Activated naive CD4-positive, alpha-beta T cell treated with anti-CD3 and anti-CD28 coated beads for 36 hours (primary cell): ENCODE measurements at regions not wholly inside any gene's neighbourhood (a gene's known extent, or its start where the extent isn't known, plus 50 kb on each side); places are given as distances from the start of the nearest gene placed in this dataset.

ENCODE experiments used
- CTCF ChIA-PET: fragments of 350-600 bp; sonication (Branson Sonifier 250); formaldehyde crosslinking; loops from one replicate; lab custom pipeline; 2021; ENCODE audit warnings: antibody characterized with exemption; lab: Charles Lee
- DNase-seq: peaks from one replicate; pipeline ENCODE4 v3.0.0-alpha.2; 2020
- H3K27ac Mint-ChIP-seq: one replicate; pipeline ENCODE4 v1.8.0; 2021; ENCODE audit warnings: mild to moderate bottlenecking, mixed read lengths
- H3K27me3 Mint-ChIP-seq: one replicate; pipeline ENCODE4 v1.8.0; 2021; ENCODE audit warnings: low read depth, mixed read lengths
- H3K36me3 Mint-ChIP-seq: one replicate; pipeline ENCODE4 v1.8.0; 2021; ENCODE audit warnings: low read depth, mixed read lengths
- H3K4me1 Mint-ChIP-seq: one replicate; pipeline ENCODE4 v1.8.0; 2021; ENCODE audit warnings: low read depth, mixed read lengths
- H3K4me3 Mint-ChIP-seq: one replicate; pipeline ENCODE4 v1.8.0; 2021; ENCODE audit warnings: mild to moderate bottlenecking, moderate library complexity, mixed read lengths
- H3K9me3 Mint-ChIP-seq: one replicate; pipeline ENCODE4 v1.8.0; 2021; ENCODE audit warnings: mixed read lengths
- intact Hi-C: fragments of 100-400 bp; cut with micrococcal nuclease; formaldehyde crosslinking; loops from one replicate; pipeline ENCODE4 v1.15.1; 2023

DNA sequence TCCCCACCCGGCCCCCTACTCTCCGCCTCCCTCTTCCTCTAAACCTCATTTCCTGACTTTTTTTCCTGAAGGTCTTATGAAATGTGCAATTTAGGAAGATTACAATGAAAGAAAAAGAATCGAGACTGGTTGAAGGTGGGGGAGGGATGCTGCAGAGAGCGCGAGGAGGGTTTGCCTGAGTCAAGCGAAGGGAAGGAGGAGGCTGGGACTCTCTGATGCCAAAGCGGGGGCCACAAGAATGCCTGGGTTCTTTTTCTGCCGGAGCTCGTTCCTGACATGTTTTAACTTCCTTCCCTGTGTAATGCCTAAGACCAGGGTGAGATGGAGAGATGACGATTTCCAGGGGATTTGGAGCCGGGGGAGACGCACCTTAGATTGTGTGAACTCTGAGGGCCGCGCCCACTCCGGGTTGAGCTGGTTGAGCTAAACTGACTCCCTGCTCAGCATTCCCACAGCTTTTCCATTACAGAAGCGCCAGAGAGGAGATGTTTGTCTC lies 270.5 kb upstream of the SORL1-AS1 start:
- CTCF ChIA-PET, result no interaction called here
- intact Hi-C loops, result no loop called here
- H3K4me1 Mint-ChIP-seq, result peaks cover 3% of the 10 kb centered on the region

GRCh38 chr11:121722431-121723245 lies 269.9 kb upstream of the SORL1-AS1 start:
- CTCF ChIA-PET, result no interaction called here
- intact Hi-C loops, result no loop called here
- Mint-ChIP-seq H3K27ac (no peak overlapping the region), H3K9me3 (no peaks in the 10 kb centered on the region), H3K27me3 (peaks cover 23% of the 10 kb centered on the region), H3K4me3 (peak overlapping the region; percentile 3), H3K36me3 (no peaks in the 10 kb centered on the region), H3K4me1 (peaks cover 3% of the 10 kb centered on the region)
- peak; percentile 14 for DNase-seq

More for the DNA sequence above, 270.5 kb upstream of the SORL1-AS1 start:
- no peaks in the 10 kb centered on the region for H3K36me3 Mint-ChIP-seq
- H3K9me3 Mint-ChIP-seq, result no peaks in the 10 kb centered on the region
- DNase-seq, result no peak
- H3K27ac Mint-ChIP-seq, result no peak overlapping the region
- no peak overlapping the region for H3K4me3 Mint-ChIP-seq
- peaks cover 23% of the 10 kb centered on the region for H3K27me3 Mint-ChIP-seq

- intact Hi-C loops, result no loop called here
- DNase-seq, result no peak
- Mint-ChIP-seq H3K27me3 (peaks cover 23% of the 10 kb centered on the region), H3K36me3 (no peaks in the 10 kb centered on the region), H3K27ac (no peak overlapping the region), H3K9me3 (no peaks in the 10 kb centered on the region), H3K4me1 (peaks cover 3% of the 10 kb centered on the region), H3K4me3 (peak overlapping the region; percentile 3)
- CTCF ChIA-PET, result interaction anchor here (0.6 kb wide), 1 partner anchor 494 kb away, joined by 3 read pairs; no protein-coding TSS in a partner anchor
These were observed 269.2 kb upstream of the SORL1-AS1 start for GRCh38 chr11:121721961-121722360.

DNA sequence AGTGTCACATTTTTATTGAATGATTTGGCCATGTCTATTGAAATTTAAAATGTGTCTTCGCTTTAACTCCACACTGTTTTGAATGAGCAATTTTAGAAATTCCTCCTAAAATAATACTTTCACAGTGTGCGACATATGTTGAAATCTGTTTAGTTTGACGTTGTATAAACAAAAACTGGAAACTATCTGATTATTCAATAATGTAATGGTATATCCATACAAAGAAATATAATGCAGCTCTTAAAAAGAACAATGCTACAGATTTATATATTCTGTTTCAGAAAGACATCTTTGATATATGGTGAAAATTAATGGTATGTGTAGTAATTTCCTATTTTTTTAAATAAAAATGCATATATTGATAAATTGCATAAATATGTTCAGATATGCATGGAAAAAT lies 268.7 kb upstream of the SORL1-AS1 start:
- intact Hi-C loops, result no loop called here
- no peak overlapping the region for H3K4me3 Mint-ChIP-seq
- no peak overlapping the region for H3K27ac Mint-ChIP-seq

GRCh38 chr11:121717296-121717695 lies 264.5 kb upstream of the SORL1-AS1 start:
- DNase-seq, result no peak
- H3K9me3 Mint-ChIP-seq, result no peaks in the 10 kb centered on the region
- CTCF ChIA-PET, result no interaction called here
- intact Hi-C loops, result no loop called here
- H3K27me3 Mint-ChIP-seq, result peaks cover 16% of the 10 kb centered on the region
- H3K4me1 Mint-ChIP-seq, result peaks cover 1% of the 10 kb centered on the region
- no peak overlapping the region for H3K27ac Mint-ChIP-seq
- H3K36me3 Mint-ChIP-seq, result no peaks in the 10 kb centered on the region
- no peak overlapping the region for H3K4me3 Mint-ChIP-seq

More for the DNA sequence above, 268.7 kb upstream of the SORL1-AS1 start:
- no peak for DNase-seq
- CTCF ChIA-PET, result interaction anchor here (0.6 kb wide), 1 partner anchor 495 kb away, joined by 3 read pairs; no protein-coding TSS in a partner anchor
- H3K27me3 Mint-ChIP-seq, result peaks cover 23% of the 10 kb centered on the region
- peaks cover 3% of the 10 kb centered on the region for H3K4me1 Mint-ChIP-seq
- no peaks in the 10 kb centered on the region for H3K36me3 Mint-ChIP-seq
- H3K9me3 Mint-ChIP-seq, result no peaks in the 10 kb centered on the region

- no peak overlapping the region for H3K27ac Mint-ChIP-seq
- no peak for DNase-seq
- H3K4me1 Mint-ChIP-seq, result no peaks in the 10 kb centered on the region
- CTCF ChIA-PET, result no interaction called here
- H3K36me3 Mint-ChIP-seq, result no peaks in the 10 kb centered on the region
- intact Hi-C loops, result no loop called here
- H3K9me3 Mint-ChIP-seq, result no peaks in the 10 kb centered on the region
- no peak overlapping the region for H3K4me3 Mint-ChIP-seq
- H3K27me3 Mint-ChIP-seq, result peaks cover 14% of the 10 kb centered on the region
These were observed 263.3 kb upstream of the SORL1-AS1 start for GRCh38 chr11:121716060-121716459.

DNA sequence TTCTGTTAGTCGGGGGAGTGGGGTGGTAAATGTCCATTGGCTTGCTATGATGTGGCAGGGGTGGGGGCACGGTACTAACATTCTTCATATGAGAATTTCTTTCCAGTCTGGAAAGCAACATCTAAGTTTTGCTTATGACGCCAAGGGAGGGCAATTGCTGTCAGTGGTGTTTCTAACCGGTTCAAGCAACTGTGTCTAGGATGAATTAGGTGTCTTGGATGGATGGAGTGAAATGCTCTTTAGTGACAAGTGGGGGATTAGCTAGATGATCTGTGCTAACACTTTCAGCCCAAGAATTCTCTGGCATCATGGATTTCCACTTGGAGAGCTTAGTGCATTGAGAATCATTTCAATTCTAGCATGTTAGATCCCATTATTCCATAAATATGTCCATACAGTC lies 262.6 kb upstream of the SORL1-AS1 start:
- Mint-ChIP-seq H3K27me3 (peaks cover 11% of the 10 kb centered on the region), H3K36me3 (no peaks in the 10 kb centered on the region), H3K4me3 (no peak overlapping the region), H3K9me3 (no peaks in the 10 kb centered on the region), H3K4me1 (no peaks in the 10 kb centered on the region), H3K27ac (no peak overlapping the region)
- CTCF ChIA-PET, result no interaction called here
- intact Hi-C loops, result no loop called here
- no peak for DNase-seq

DNA sequence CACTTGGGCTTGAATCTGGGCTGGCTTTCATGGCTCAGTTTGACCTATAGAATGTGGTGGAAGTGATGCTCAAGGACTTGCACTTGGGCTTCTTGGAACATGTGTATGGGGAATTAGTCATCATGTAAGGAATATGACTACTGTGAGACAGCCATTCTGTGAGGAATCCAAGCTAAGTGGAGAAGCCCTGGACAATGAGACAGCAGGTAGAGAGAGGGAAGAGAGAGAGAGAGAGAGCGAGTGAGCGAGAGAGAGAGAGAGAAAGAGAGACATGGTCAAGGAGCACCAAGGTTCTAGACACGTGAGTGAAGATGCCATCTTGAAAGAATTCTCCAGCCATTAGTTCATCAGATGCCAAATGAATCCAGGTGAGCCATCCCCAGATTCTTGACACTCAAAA lies 261.6 kb upstream of the SORL1-AS1 start:
- no peak overlapping the region for H3K4me3 Mint-ChIP-seq
- intact Hi-C loops, result no loop called here
- DNase-seq, result no peak
- CTCF ChIA-PET, result no interaction called here
- no peaks in the 10 kb centered on the region for H3K9me3 Mint-ChIP-seq
- peaks cover 2% of the 10 kb centered on the region for H3K27me3 Mint-ChIP-seq
- no peaks in the 10 kb centered on the region for H3K36me3 Mint-ChIP-seq
- no peak overlapping the region for H3K27ac Mint-ChIP-seq
- no peaks in the 10 kb centered on the region for H3K4me1 Mint-ChIP-seq

DNA sequence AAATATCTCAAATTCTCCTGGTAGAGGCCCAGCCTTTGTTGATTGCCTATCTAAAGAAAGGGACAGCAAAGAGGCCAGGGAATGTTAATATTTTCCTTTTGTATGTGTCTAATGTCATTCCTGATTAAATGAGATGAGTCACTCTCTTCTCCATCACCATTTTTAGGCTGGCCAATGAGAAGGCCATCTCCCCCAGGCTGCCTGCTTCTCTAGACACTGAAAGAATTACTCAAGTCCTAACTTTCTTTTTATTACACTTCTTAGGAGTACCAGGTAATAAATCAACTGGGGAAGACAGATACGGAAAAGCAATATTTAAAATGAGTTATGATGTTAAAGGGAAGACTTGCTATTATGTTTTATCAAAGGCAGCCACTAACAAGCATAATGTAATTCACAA lies 259.2 kb upstream of the SORL1-AS1 start:
- H3K4me3 Mint-ChIP-seq, result no peak overlapping the region
- H3K4me1 Mint-ChIP-seq, result no peaks in the 10 kb centered on the region
- no peaks in the 10 kb centered on the region for H3K27me3 Mint-ChIP-seq
- CTCF ChIA-PET, result interaction anchor here (0.6 kb wide), 1 partner anchor 371 kb away, joined by 3 read pairs; no protein-coding TSS in a partner anchor
- DNase-seq, result no peak
- intact Hi-C loops, result no loop called here
- no peak overlapping the region for H3K27ac Mint-ChIP-seq
- no peaks in the 10 kb centered on the region for H3K9me3 Mint-ChIP-seq
- no peaks in the 10 kb centered on the region for H3K36me3 Mint-ChIP-seq

GRCh38 chr11:121711236-121711635 lies 258.5 kb upstream of the SORL1-AS1 start:
- H3K36me3 Mint-ChIP-seq, result no peaks in the 10 kb centered on the region

DNA sequence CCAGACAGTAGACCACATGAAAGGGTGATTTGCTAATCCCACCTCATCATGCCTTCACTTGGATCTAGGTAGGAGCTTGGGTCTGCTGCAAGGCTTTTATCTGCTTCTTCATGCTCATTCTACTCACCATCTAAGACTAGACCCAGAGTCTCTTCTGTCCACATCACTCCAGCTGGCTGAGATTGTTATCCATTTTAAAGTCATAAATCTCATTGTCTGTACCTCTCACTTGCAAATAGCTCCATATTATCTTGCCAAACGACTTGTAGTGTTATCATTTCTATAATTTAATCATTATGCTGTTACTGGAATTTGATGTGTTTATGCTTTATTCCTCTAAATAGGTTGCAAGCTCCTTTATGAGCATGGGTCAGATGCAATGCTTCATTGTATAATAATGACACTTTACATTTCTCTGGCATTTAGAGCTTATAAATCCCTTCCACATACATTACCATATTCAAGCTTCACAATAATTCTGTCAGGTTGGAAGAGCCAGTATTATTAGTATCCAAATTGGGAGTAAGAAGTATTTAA lies 254.2 kb upstream of the SORL1-AS1 start:
- DNase-seq, result no peak
- Mint-ChIP-seq H3K36me3 (no peaks in the 10 kb centered on the region), H3K9me3 (no peaks in the 10 kb centered on the region), H3K27me3 (no peaks in the 10 kb centered on the region), H3K4me3 (no peak overlapping the region), H3K27ac (no peak overlapping the region), H3K4me1 (no peaks in the 10 kb centered on the region)
- CTCF ChIA-PET, result no interaction called here
- intact Hi-C loops, result no loop called here

More at GRCh38 chr11:121711236-121711635, 258.5 kb upstream of the SORL1-AS1 start:
- intact Hi-C loops, result no loop called here
- Mint-ChIP-seq H3K27me3 (no peaks in the 10 kb centered on the region), H3K27ac (no peak overlapping the region), H3K4me1 (no peaks in the 10 kb centered on the region), H3K9me3 (no peaks in the 10 kb centered on the region), H3K4me3 (no peak overlapping the region)
- CTCF ChIA-PET, result no interaction called here
- DNase-seq, result no peak

DNA sequence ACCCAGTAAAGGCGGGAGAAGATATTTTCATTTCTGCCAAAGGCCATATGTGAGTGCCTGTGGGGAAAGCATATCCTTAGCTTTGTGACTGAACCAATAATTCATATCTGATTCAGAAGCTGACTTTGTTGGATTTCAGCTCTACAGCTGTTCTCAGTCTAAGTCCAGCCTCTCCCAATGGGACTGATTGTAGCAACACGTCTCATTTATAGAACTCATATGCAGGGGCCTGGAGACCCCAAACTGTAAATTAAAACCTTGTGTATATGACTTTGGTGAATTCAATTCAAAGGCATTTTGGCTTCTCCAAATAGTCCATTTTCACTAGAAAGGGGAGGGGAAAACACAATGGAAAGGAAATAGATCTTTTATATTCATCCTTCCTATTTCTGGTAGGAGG lies 250.4 kb upstream of the SORL1-AS1 start:
- intact Hi-C loops, result no loop called here
- H3K4me3 Mint-ChIP-seq, result no peak overlapping the region
- no peaks in the 10 kb centered on the region for H3K9me3 Mint-ChIP-seq
- H3K36me3 Mint-ChIP-seq, result no peaks in the 10 kb centered on the region
- no peaks in the 10 kb centered on the region for H3K27me3 Mint-ChIP-seq
- no peak for DNase-seq
- H3K4me1 Mint-ChIP-seq, result no peaks in the 10 kb centered on the region
- no peak overlapping the region for H3K27ac Mint-ChIP-seq
- CTCF ChIA-PET, result no interaction called here

DNA sequence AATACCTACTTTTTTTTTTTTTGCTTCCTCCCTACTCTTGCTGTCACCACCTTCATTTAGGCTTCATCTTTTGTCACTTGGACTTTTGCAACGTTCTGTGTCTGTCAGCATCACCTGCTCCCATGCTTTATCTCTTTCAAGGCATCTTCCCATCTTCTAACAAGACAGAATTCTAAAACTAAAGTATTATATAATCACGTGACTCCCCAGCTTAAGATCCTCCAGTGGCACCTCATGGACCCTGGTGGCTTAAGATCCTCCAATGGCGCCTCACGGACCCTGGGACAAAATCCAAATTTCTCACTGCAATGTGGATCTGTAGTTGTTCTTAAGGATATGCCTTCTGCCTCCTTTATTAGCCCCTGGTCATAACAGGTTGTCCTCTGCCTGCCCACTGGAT lies 248.2 kb upstream of the SORL1-AS1 start:
- Mint-ChIP-seq H3K9me3 (no peaks in the 10 kb centered on the region), H3K36me3 (no peaks in the 10 kb centered on the region), H3K4me1 (no peaks in the 10 kb centered on the region), H3K4me3 (no peak overlapping the region), H3K27ac (no peak overlapping the region), H3K27me3 (no peaks in the 10 kb centered on the region)
- CTCF ChIA-PET, result interaction anchor here (0.6 kb wide), 1 partner anchor 9 kb away, joined by 3 read pairs; no protein-coding TSS in a partner anchor
- intact Hi-C loops, result no loop called here
- DNase-seq, result no peak
